KMS-11 (cell line): ENCODE measurements at regions not wholly inside any gene's neighbourhood (a gene's known extent, or its start where the extent isn't known, plus 50 kb on each side); places are given as distances from the start of the nearest gene placed in this dataset.

Experiments
- H2AFZ ChIP-seq: fragments of 200-600 bp; sonication (generic); 2 replicates; pipeline ENCODE4 v1.6.1; 2016; ENCODE audit warnings: antibody characterized with exemption, mixed run types, low read depth
- H3K27ac ChIP-seq: fragments of 200-600 bp; sonication (generic); 2 replicates; pipeline ENCODE4 v1.6.1; 2016; ENCODE audit warnings: mild to moderate bottlenecking, mixed run types
- H3K27me3 ChIP-seq: fragments of 200-600 bp; sonication (generic); 2 replicates; pipeline ENCODE4 v1.6.1; 2017; ENCODE audit warnings: mild to moderate bottlenecking, low read depth, mixed run types, moderate library complexity; ENCODE audit not compliant: insufficient read depth
- H3K36me3 ChIP-seq: fragments of 200-600 bp; sonication (generic); 2 replicates; pipeline ENCODE4 v1.6.1; 2017; ENCODE audit warnings: mild to moderate bottlenecking, mixed run types; ENCODE audit not compliant: insufficient read depth
- H3K4me1 ChIP-seq: fragments of 200-600 bp; sonication (generic); 2 replicates; pipeline ENCODE4 v1.6.1; 2016; ENCODE audit warnings: mild to moderate bottlenecking, low read depth, mixed run types; ENCODE audit not compliant: poor library complexity, severe bottlenecking
- H3K4me2 ChIP-seq: fragments of 200-600 bp; sonication (generic); 2 replicates; pipeline ENCODE4 v1.7.0; 2016; ENCODE audit warnings: mild to moderate bottlenecking, mixed run types
- H3K4me3 ChIP-seq: fragments of 200-600 bp; sonication (generic); IDR thresholded peaks from 2 replicates; pipeline ENCODE4 v1.6.1; 2017; ENCODE audit warnings: low read depth, low read length, mixed read lengths; ENCODE audit not compliant: insufficient read depth
- H3K79me2 ChIP-seq: fragments of 200-600 bp; sonication (generic); 2 replicates; pipeline ENCODE4 v1.6.1; 2016; ENCODE audit warnings: low read depth, mixed run types; ENCODE audit not compliant: insufficient read depth
- H3K9ac ChIP-seq: fragments of 200-600 bp; sonication (generic); 2 replicates; pipeline ENCODE4 v1.6.1; 2016; ENCODE audit warnings: mild to moderate bottlenecking, mixed run types
- H4K20me1 ChIP-seq: fragments of 200-600 bp; sonication (generic); 2 replicates; pipeline ENCODE4 v1.6.1; 2016; ENCODE audit warnings: mild to moderate bottlenecking, mixed run types; ENCODE audit not compliant: insufficient read depth
- CTCF ChIP-seq: fragments of 200-600 bp; sonication (generic); conservative IDR thresholded peaks from 2 replicates; pipeline ENCODE4 v1.6.1; 2017; ENCODE audit warnings: low read depth, mild to moderate bottlenecking, antibody characterized with exemption, low read length, moderate library complexity, mixed read lengths

- H3K9ac ChIP-seq, result no peak overlapping the region
- TF ChIP-seq CTCF, result no peak
- no peak overlapping the region for H3K4me3 ChIP-seq
- no peaks in the 10 kb centered on the region for H3K36me3 ChIP-seq
- no peaks in the 10 kb centered on the region for H3K27me3 ChIP-seq
- no peaks in the 10 kb centered on the region for H4K20me1 ChIP-seq
- H3K4me2 ChIP-seq, result peak overlapping the region; percentile 64; the same call in 1 of the 2 replicates
- H2AFZ ChIP-seq, result no peak overlapping the region
- no peaks in the 10 kb centered on the region for H3K79me2 ChIP-seq
- peak overlapping the region; percentile 82 for H3K27ac ChIP-seq
- H3K4me1 ChIP-seq, result peaks cover 40% of the 10 kb centered on the region
These were observed 639.3 kb upstream of the KIRREL3 start for GRCh38 chr11:127639916-127640315.

- no peak overlapping the region for H2AFZ ChIP-seq
- H3K27me3 ChIP-seq, result no peaks in the 10 kb centered on the region
- H3K4me2 ChIP-seq, result no peak overlapping the region
- H3K4me1 ChIP-seq, result no peaks in the 10 kb centered on the region
- H3K4me3 ChIP-seq, result no peak overlapping the region
- no peak overlapping the region for H3K9ac ChIP-seq
- H3K27ac ChIP-seq, result no peak overlapping the region
- no peaks in the 10 kb centered on the region for H3K36me3 ChIP-seq
- no peaks in the 10 kb centered on the region for H4K20me1 ChIP-seq
- no peaks in the 10 kb centered on the region for H3K79me2 ChIP-seq
- TF ChIP-seq CTCF, result no peak
These were observed 632.6 kb upstream of the KIRREL3 start for GRCh38 chr11:127632976-127633680.

- Histone ChIP-seq H3K4me3 (no peak overlapping the region), H3K27me3 (no peaks in the 10 kb centered on the region), H2AFZ (no peak overlapping the region), H3K9ac (no peak overlapping the region), H3K4me2 (no peak overlapping the region), H4K20me1 (no peaks in the 10 kb centered on the region), H3K4me1 (no peaks in the 10 kb centered on the region), H3K27ac (no peak overlapping the region), H3K36me3 (no peaks in the 10 kb centered on the region), H3K79me2 (no peaks in the 10 kb centered on the region)
- TF ChIP-seq CTCF, result no peak
These were observed 632.0 kb upstream of the KIRREL3 start for GRCh38 chr11:127632546-127632945.

GRCh38 chr11:127631974-127632373 is 631.4 kb upstream of the KIRREL3 start:
- Histone ChIP-seq H3K27ac (no peak overlapping the region), H3K4me3 (no peak overlapping the region), H3K79me2 (no peaks in the 10 kb centered on the region), H3K9ac (no peak overlapping the region), H3K36me3 (no peaks in the 10 kb centered on the region), H3K4me2 (no peak overlapping the region), H3K27me3 (no peaks in the 10 kb centered on the region), H4K20me1 (no peaks in the 10 kb centered on the region), H2AFZ (no peak overlapping the region), H3K4me1 (no peaks in the 10 kb centered on the region)
- TF ChIP-seq CTCF, result no peak
